Urinary bladder (tissue), 3 donors: ENCODE measurements at regions not wholly inside any gene's neighbourhood (a gene's known extent, or its start where the extent isn't known, plus 50 kb on each side); places are given as distances from the start of the nearest gene placed in this dataset.
"Not testable (repeated sequence)": the region's sequence is repeated elsewhere in the genome, so short reads cannot be mapped to it uniquely, and the experiment has no call there.

Source experiments
- DNase-seq: peaks from one replicate; pipeline ENCODE4 v3.0.0-alpha.2; 2015; ENCODE audit errors: extremely low spot score
- H3K27ac ChIP-seq: one replicate; pipeline ENCODE4 v1.5.1; 2013; ENCODE audit warnings: low read depth, mild to moderate bottlenecking, moderate library complexity
- H3K36me3 ChIP-seq: one replicate; pipeline ENCODE4 v1.6.1; 2013; ENCODE audit warnings: mild to moderate bottlenecking, moderate library complexity; ENCODE audit not compliant: insufficient read depth
- H3K4me1 ChIP-seq: one replicate; pipeline ENCODE4 v1.6.1; 2013; ENCODE audit warnings: mild to moderate bottlenecking, moderate library complexity; ENCODE audit not compliant: insufficient read depth
- H3K4me3 ChIP-seq: one replicate; pipeline ENCODE4 v1.5.1; 2013; ENCODE audit warnings: low read depth, low read length
- WGBS: extraction: QIAGEN DNeasy Blood & Tissue Kit; methylation state at CpG from one replicate; pipeline ENCODE4 v1.1.7; 2013; 5-methylcytosine and 5-hydroxymethylcytosine counted together
- donor health status: healthy with polysubstance abuse.
- donor health status: healthy.

GRCh38 chr10:23897861-23898260, 311.1 kb upstream of the KIAA1217 start:
- Histone ChIP-seq H3K4me3 (no peak overlapping the region), H3K36me3 (peaks cover 1% of the 10 kb centered on the region), H3K4me1 (no peaks in the 10 kb centered on the region), H3K27ac (no peak overlapping the region)
- WGBS = 69% methylated on average over 3 of the region's 3 CpGs
- no peak for DNase-seq

GRCh38 chr10:23899166-23899565, 309.8 kb upstream of the KIAA1217 start:
- 61% methylated on average over 2 of the region's 2 CpGs for WGBS
- H3K27ac ChIP-seq = no peak overlapping the region
- H3K36me3 ChIP-seq = peaks cover 1% of the 10 kb centered on the region
- no peak for DNase-seq
- H3K4me3 ChIP-seq = no peak overlapping the region
- no peaks in the 10 kb centered on the region for H3K4me1 ChIP-seq

- Histone ChIP-seq H3K36me3 (no peaks in the 10 kb centered on the region), H3K27ac (no peak overlapping the region), H3K4me1 (no peaks in the 10 kb centered on the region), H3K4me3 (no peak overlapping the region)
- 90% methylated on average over 2 of the region's 2 CpGs for WGBS
- DNase-seq = no peak
Observed at GRCh38 chr10:23910291-23910690, 298.6 kb upstream of the KIAA1217 start.

- Histone ChIP-seq H3K27ac (no peak overlapping the region), H3K4me3 (no peak overlapping the region), H3K36me3 (no peaks in the 10 kb centered on the region), H3K4me1 (no peaks in the 10 kb centered on the region)
- 20% methylated on average over 6 of the region's 6 CpGs for WGBS
- no peak for DNase-seq
Observed at GRCh38 chr10:23912884-23913404, 296.0 kb upstream of the KIAA1217 start.

GRCh38 chr10:23914641-23915040, 294.3 kb upstream of the KIAA1217 start:
- Histone ChIP-seq H3K36me3 (no peaks in the 10 kb centered on the region), H3K4me1 (no peaks in the 10 kb centered on the region), H3K27ac (no peak overlapping the region), H3K4me3 (no peak overlapping the region)
- 77% methylated on average over 3 of the region's 3 CpGs for WGBS
- DNase-seq = no peak

- WGBS = 50% methylated on average over 4 of the region's 4 CpGs
- Histone ChIP-seq H3K4me1 (no peaks in the 10 kb centered on the region), H3K4me3 (no peak overlapping the region), H3K27ac (no peak overlapping the region), H3K36me3 (no peaks in the 10 kb centered on the region)
- DNase-seq = no peak
Observed at GRCh38 chr10:23917251-23917840, 291.6 kb upstream of the KIAA1217 start.

GRCh38 chr10:23918090-23918723, 290.7 kb upstream of the KIAA1217 start:
- Histone ChIP-seq H3K4me1 (no peaks in the 10 kb centered on the region), H3K27ac (no peak overlapping the region), H3K4me3 (no peak overlapping the region), H3K36me3 (no peaks in the 10 kb centered on the region)
- DNase-seq = no peak
- WGBS = 56% methylated on average over 6 of the region's 6 CpGs

GRCh38 chr10:23918839-23919238, 290.1 kb upstream of the KIAA1217 start:
- Histone ChIP-seq H3K4me3 (no peak overlapping the region), H3K36me3 (no peaks in the 10 kb centered on the region), H3K4me1 (no peaks in the 10 kb centered on the region), H3K27ac (no peak overlapping the region)
- no peak for DNase-seq

- no peak for DNase-seq
- WGBS = 54% methylated on average over 8 of the region's 8 CpGs
- no peak overlapping the region for H3K27ac ChIP-seq
- H3K4me3 ChIP-seq = no peak overlapping the region
- no peaks in the 10 kb centered on the region for H3K4me1 ChIP-seq
- H3K36me3 ChIP-seq = no peaks in the 10 kb centered on the region
Observed at GRCh38 chr10:23927576-23928325, 281.2 kb upstream of the KIAA1217 start.

- WGBS = 29% methylated on average over 3 of the region's 3 CpGs
- not testable (repeated sequence) for H3K36me3 ChIP-seq, H3K27ac ChIP-seq, H3K4me3 ChIP-seq, H3K4me1 ChIP-seq, DNase-seq
Observed at GRCh38 chr10:23934023-23934422, 274.9 kb upstream of the KIAA1217 start.

- 67% methylated on average over 2 of the region's 2 CpGs for WGBS
- no peak overlapping the region for H3K27ac ChIP-seq
- no peak overlapping the region for H3K4me3 ChIP-seq
- H3K36me3 ChIP-seq = no peaks in the 10 kb centered on the region
- no peaks in the 10 kb centered on the region for H3K4me1 ChIP-seq
- no peak for DNase-seq
Observed at GRCh38 chr10:23945845-23946244, 263.1 kb upstream of the KIAA1217 start.

- WGBS = 81% methylated on average over 6 of the region's 6 CpGs
- Histone ChIP-seq H3K27ac (no peak overlapping the region), H3K36me3 (no peaks in the 10 kb centered on the region), H3K4me1 (no peaks in the 10 kb centered on the region), H3K4me3 (no peak overlapping the region)
- DNase-seq = no peak
Observed at GRCh38 chr10:23951841-23952240, 257.1 kb upstream of the KIAA1217 start.

- Histone ChIP-seq H3K4me3 (no peak overlapping the region), H3K27ac (no peak overlapping the region), H3K36me3 (no peaks in the 10 kb centered on the region), H3K4me1 (no peaks in the 10 kb centered on the region)
- DNase-seq = no peak
- WGBS = 37% methylated on average over 10 of the region's 10 CpGs
Observed at GRCh38 chr10:23955456-23956225, 253.3 kb upstream of the KIAA1217 start.
